Endothelial cell of umbilical vein (primary cell): ENCODE measurements at regions not wholly inside any gene's neighbourhood (a gene's known extent, or its start where the extent isn't known, plus 50 kb on each side); places are given as distances from the start of the nearest gene placed in this dataset.

Experiments
- BruUV-seq: library from RNA; stranded (reverse); fragments of 400-500 nt; replicated peaks from 2 replicates; lab custom pipeline; 2021; lab: Mats Ljungman, UMichigan
- CTCF ChIA-PET: fragments of 300-600, 350-600 bp; sonication (Branson Sonifier 250); formaldehyde crosslinking; loops from one replicate; lab custom pipeline; 2021; ENCODE audit warnings: antibody characterized with exemption, inconsistent platforms; lab: Charles Lee
- POLR2A ChIA-PET: fragments of 300-600, 350-600 bp; sonication (Branson Sonifier 250); formaldehyde crosslinking; loops from one replicate; lab custom pipeline; 2021; ENCODE audit warnings: antibody characterized with exemption, inconsistent platforms; lab: Charles Lee
- DNase-seq: peaks from one replicate; pipeline ENCODE4 v3.0.0-alpha.2; 2011; ENCODE audit warnings: low read depth, low spot score
- FAIRE-seq: peaks from 2 replicates; lab custom pipeline; 2011; peaks lifted over from hg19 to GRCh38; lab: Jason Lieb, UNC
- H2AFZ ChIP-seq: 2 replicates; pipeline ENCODE4 v1.6.0; 2012; ENCODE audit warnings: low read depth, low read length, control low read depth, inconsistent platforms
- H3K27ac ChIP-seq: 2 replicates; pipeline ENCODE4 v1.5.1; 2011; ENCODE audit warnings: low read depth, mild to moderate bottlenecking, control low read depth, low read length, moderate library complexity; ENCODE audit not compliant: insufficient read depth
- H3K27me3 ChIP-seq, 2 experiments: 2 replicates each; pipeline versions ENCODE4 v1.6.0 to v1.6.1; 2011; ENCODE audit warnings: low read length in 2 of 2, mixed read lengths in 1 of 2; ENCODE audit not compliant: control insufficient read depth in 2 of 2, insufficient read depth in 2 of 2
- H3K36me3 ChIP-seq, 2 experiments: 2 replicates in 1 of 2; 3 replicates in 1 of 2; pipeline ENCODE4 v1.5.1; 2011; ENCODE audit warnings: low read length in 2 of 2, mild to moderate bottlenecking in 1 of 2, moderate library complexity in 1 of 2; ENCODE audit not compliant: control insufficient read depth in 2 of 2, insufficient read depth in 2 of 2; ENCODE audit errors: extremely low read depth in 1 of 2
- H3K4me1 ChIP-seq: 3 replicates; pipeline ENCODE4 v1.5.1; 2011; ENCODE audit warnings: mild to moderate bottlenecking, low read length; ENCODE audit not compliant: control insufficient read depth, insufficient read depth; ENCODE audit errors: extremely low read depth
- H3K4me2 ChIP-seq: 2 replicates; pipeline ENCODE4 v1.6.1; 2011; ENCODE audit warnings: low read length, control low read depth, mixed read lengths; ENCODE audit not compliant: insufficient read depth
- H3K4me3 ChIP-seq, 3 experiments: fragments of 200-600 bp in 1 of 3; sonication (generic), shearing (Covaris generic) in 1 of 3; replicated peaks in 1 of 3; 2 replicates each; pipeline ENCODE4 v1.5.1; 2011 to 2016; ENCODE audit warnings: control low read depth in 3 of 3, low read length in 3 of 3, mild to moderate bottlenecking in 2 of 3, inconsistent platforms in 1 of 3, low read depth in 1 of 3, moderate library complexity in 1 of 3; ENCODE audit not compliant: insufficient read depth in 1 of 3
- H3K79me2 ChIP-seq: 2 replicates; pipeline ENCODE4 v1.6.0; 2012; ENCODE audit warnings: low read length, inconsistent platforms; ENCODE audit not compliant: control insufficient read depth, insufficient read depth
- H3K9ac ChIP-seq: replicated peaks from 2 replicates; pipeline ENCODE3; 2011; ENCODE audit warnings: low read length, control low read depth; ENCODE audit not compliant: insufficient read depth; ENCODE audit errors: extremely low read depth
- H3K9me1 ChIP-seq: replicated peaks from 3 replicates; pipeline ENCODE4 v1.6.0; 2011; ENCODE audit warnings: mild to moderate bottlenecking, low read length; ENCODE audit not compliant: control insufficient read depth, insufficient read depth; ENCODE audit errors: extremely low read depth
- H3K9me3 ChIP-seq: replicated peaks from 2 replicates; pipeline ENCODE4 v1.5.1; 2012; ENCODE audit warnings: low read length, inconsistent platforms; ENCODE audit not compliant: control insufficient read depth, insufficient read depth
- H4K20me1 ChIP-seq: replicated peaks from 2 replicates; pipeline ENCODE3; 2011; ENCODE audit warnings: mild to moderate bottlenecking, low read length; ENCODE audit not compliant: control insufficient read depth, insufficient read depth; ENCODE audit errors: extremely low read depth
- CTCF ChIP-seq, 2 donors: IDR thresholded peaks; 1 replicate in 1 of 2; 2 replicates in 1 of 2; pipeline ENCODE4 v1.5.1; 2011; ENCODE audit warnings: low read length in 2 of 2, mild to moderate bottlenecking in 2 of 2, moderate library complexity in 2 of 2, control low read depth in 1 of 2, inconsistent platforms in 1 of 2, low read depth in 1 of 2; ENCODE audit not compliant: insufficient read depth in 1 of 2; ENCODE audit errors: extremely low read depth in 1 of 2
- EZH2 ChIP-seq: IDR thresholded peaks from 2 replicates; pipeline ENCODE4 v1.6.1; 2012; ENCODE audit warnings: borderline replicate concordance, low read depth, mild to moderate bottlenecking, moderate library complexity, low read length, inconsistent platforms; ENCODE audit not compliant: severe bottlenecking
- FOS ChIP-seq: IDR thresholded peaks from 2 replicates; pipeline ENCODE4 v1.6.1; 2011; ENCODE audit warnings: mild to moderate bottlenecking, low read length, moderate library complexity, borderline replicate concordance; ENCODE audit not compliant: insufficient read depth
- GATA2 ChIP-seq: IDR thresholded peaks from 2 replicates; pipeline ENCODE4 v1.7.0; 2011; ENCODE audit warnings: low read depth, mild to moderate bottlenecking, moderate library complexity, mixed read lengths, low read length; ENCODE audit not compliant: insufficient read length, insufficient read depth
- JUN ChIP-seq: IDR thresholded peaks from 2 replicates; pipeline ENCODE4 v1.6.1; 2011; ENCODE audit warnings: borderline replicate concordance, low read depth; ENCODE audit not compliant: insufficient read length, insufficient read depth
- MAX ChIP-seq: IDR thresholded peaks from 2 replicates; pipeline ENCODE4 v1.6.1; 2011; ENCODE audit not compliant: insufficient read depth, insufficient read length
- MYC ChIP-seq: IDR thresholded peaks from one replicate; pipeline ENCODE4 v1.6.1; 2011; ENCODE audit warnings: mild to moderate bottlenecking, low read depth, low read length
- POLR2A ChIP-seq: IDR thresholded peaks from 2 replicates; pipeline ENCODE4 v1.6.1; 2012; ENCODE audit warnings: low read depth, mild to moderate bottlenecking, control low read depth, low read length
- POLR2AphosphoS5 ChIP-seq: IDR thresholded peaks from 2 replicates; pipeline ENCODE4 v1.6.1; 2012; ENCODE audit warnings: low read depth, mild to moderate bottlenecking, control low read depth, low read length, moderate library complexity; ENCODE audit not compliant: insufficient read depth
- dilution Hi-C: fragments of 300-500 bp; cut with MboI; formaldehyde crosslinking; loops from one replicate; pipeline ENCODE4 v1.15.0; 2019; ENCODE audit warnings: low sequenced_read_pairs; ENCODE audit not compliant: extremely low pct_ligation_motif_present
- intact Hi-C: fragments of 100-400 bp; cut with micrococcal nuclease; formaldehyde crosslinking; loops from one replicate; pipeline ENCODE4 v1.10.0; 2022

- no peak overlapping the region for H2AFZ ChIP-seq
- DNase-seq (no peak), FAIRE-seq (no peak)
- H3K9me3 ChIP-seq: no peaks in the 10 kb centered on the region
- ChIA-PET CTCF (no interaction called here), POLR2A (no interaction called here)
- dilution Hi-C loops: no loop called here
- no peaks in the 10 kb centered on the region for H4K20me1 ChIP-seq
- H3K4me2 ChIP-seq: no peak overlapping the region
- no peaks in the 10 kb centered on the region for H3K27me3 ChIP-seq
- H3K27ac ChIP-seq: no peak overlapping the region
- no peaks in the 10 kb centered on the region for H3K36me3 ChIP-seq
- H3K9ac ChIP-seq: no peak overlapping the region
- no peaks in the 10 kb centered on the region for H3K79me2 ChIP-seq
- H3K4me3 ChIP-seq: no peak overlapping the region
- intact Hi-C loops: no loop called here
- H3K9me1 ChIP-seq: no peaks in the 10 kb centered on the region
- no peaks in the 10 kb centered on the region for H3K4me1 ChIP-seq
- no peak for TF ChIP-seq MAX
- no peak for TF ChIP-seq POLR2AphosphoS5
- TF ChIP-seq MYC: no peak
- no peak for TF ChIP-seq EZH2
- no peak for TF ChIP-seq GATA2
- TF ChIP-seq CTCF (IDR thresholded peaks at IDR 0.05; ENCODE audit: extremely low read depth in 1 of 2, insufficient read depth in 1 of 2, low read depth in 1 of 2, low read length in 2 of 2): no peak
- TF ChIP-seq FOS: no peak
- TF ChIP-seq POLR2A: no peak
- no peak for TF ChIP-seq JUN
- no TSS peak for BruUV-seq
Measured at GRCh38 chr7:125834421-125834820, 904.8 kb upstream of the POT1 start.
